ENCODE measurements at regions not wholly inside any gene's neighbourhood (a gene's known extent, or its start where the extent isn't known, plus 50 kb on each side); places are given as distances from the start of the nearest gene placed in this dataset.
A peak's percentile ranks its signal among the peaks of the same experiment; 100 is the strongest.

DNA sequence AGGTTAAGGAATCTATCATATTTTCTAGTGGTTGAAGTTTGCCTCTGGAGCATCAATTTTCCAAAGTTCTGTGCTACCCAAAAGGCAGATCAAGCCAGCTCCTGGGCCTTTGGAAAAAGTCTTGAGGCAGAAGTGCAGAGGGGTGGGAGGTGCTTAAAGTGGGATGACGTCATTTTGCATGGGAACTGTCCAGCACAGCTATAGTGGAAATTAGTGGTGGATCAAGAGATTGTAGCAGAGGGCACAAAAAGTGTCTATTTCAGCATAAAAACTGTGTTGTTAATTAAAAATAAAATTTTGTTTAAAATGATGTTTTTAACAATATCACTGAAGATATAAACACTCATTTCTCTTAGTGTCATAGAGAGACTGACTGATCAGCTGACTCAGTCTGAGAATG is 221.9 kb downstream of the LRRN1 start:
- Histone ChIP-seq H3K4me3 (no peak overlapping the region), H3K4me1 (no peaks in the 10 kb centered on the region), H3K27ac (no peak overlapping the region), H3K4me2 (no peak overlapping the region), H3K9me3 (no peaks in the 10 kb centered on the region)
- ChIA-PET POLR2A (no interaction called here), CTCF (no interaction called here)
- ATAC-seq (no peak), DNase-seq (ENCODE audit: low read depth in 1 of 2, low spot score in 1 of 2) (no peak), FAIRE-seq (no peak)
- TF ChIP-seq MAFK (IDR thresholded peaks at IDR 0.05; ENCODE audit: partially characterized antibody) (peak; percentile 11), ZC3H11A (IDR thresholded peaks at IDR 0.05) (no peak), SMC3 (IDR thresholded peaks at IDR 0.05) (no peak)
- TF ChIP-seq, protein P1, sequence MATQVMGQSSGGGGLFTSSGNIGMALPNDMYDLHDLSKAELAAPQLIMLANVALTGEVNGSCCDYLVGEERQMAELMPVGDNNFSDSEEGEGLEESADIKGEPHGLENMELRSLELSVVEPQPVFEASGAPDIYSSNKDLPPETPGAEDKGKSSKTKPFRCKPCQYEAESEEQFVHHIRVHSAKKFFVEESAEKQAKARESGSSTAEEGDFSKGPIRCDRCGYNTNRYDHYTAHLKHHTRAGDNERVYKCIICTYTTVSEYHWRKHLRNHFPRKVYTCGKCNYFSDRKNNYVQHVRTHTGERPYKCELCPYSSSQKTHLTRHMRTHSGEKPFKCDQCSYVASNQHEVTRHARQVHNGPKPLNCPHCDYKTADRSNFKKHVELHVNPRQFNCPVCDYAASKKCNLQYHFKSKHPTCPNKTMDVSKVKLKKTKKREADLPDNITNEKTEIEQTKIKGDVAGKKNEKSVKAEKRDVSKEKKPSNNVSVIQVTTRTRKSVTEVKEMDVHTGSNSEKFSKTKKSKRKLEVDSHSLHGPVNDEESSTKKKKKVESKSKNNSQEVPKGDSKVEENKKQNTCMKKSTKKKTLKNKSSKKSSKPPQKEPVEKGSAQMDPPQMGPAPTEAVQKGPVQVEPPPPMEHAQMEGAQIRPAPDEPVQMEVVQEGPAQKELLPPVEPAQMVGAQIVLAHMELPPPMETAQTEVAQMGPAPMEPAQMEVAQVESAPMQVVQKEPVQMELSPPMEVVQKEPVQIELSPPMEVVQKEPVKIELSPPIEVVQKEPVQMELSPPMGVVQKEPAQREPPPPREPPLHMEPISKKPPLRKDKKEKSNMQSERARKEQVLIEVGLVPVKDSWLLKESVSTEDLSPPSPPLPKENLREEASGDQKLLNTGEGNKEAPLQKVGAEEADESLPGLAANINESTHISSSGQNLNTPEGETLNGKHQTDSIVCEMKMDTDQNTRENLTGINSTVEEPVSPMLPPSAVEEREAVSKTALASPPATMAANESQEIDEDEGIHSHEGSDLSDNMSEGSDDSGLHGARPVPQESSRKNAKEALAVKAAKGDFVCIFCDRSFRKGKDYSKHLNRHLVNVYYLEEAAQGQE (IDR thresholded peaks at IDR 0.05), result peak; percentile 54; the same call in 1 of the 2 replicates
- 0% methylated on average over 1 of the region's 1 CpG for WGBS (ENCODE audit: missing lambda C conversion rate)

DNA sequence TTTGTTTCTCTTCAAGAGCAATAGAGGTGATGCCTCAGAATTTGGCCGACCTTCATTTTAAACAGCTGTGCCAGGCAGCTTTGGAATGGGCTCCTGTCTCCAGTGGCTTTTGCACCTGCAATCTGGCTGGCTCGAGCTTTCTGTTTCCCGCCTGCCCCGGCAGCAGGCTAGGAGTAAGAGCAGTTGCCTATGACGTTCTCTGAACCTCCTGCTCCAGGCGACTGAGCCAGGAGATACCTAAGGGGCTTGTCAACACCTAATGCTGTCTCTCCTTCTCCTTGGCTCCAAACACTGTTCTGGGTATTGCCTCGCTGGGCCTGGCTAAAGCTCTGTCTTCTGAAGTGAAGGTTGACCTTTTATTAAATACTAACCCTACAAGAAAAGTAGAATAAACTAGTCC is 229.9 kb downstream of the LRRN1 start:
- no peak for ATAC-seq
- 4% methylated on average over 7 of the region's 7 CpGs for WGBS (ENCODE audit: missing lambda C conversion rate)
- TF ChIP-seq TFCP2L1 (CRISPR knock-in tag; IDR thresholded peaks at IDR 0.05), result no peak
- TF ChIP-seq, protein P2, sequence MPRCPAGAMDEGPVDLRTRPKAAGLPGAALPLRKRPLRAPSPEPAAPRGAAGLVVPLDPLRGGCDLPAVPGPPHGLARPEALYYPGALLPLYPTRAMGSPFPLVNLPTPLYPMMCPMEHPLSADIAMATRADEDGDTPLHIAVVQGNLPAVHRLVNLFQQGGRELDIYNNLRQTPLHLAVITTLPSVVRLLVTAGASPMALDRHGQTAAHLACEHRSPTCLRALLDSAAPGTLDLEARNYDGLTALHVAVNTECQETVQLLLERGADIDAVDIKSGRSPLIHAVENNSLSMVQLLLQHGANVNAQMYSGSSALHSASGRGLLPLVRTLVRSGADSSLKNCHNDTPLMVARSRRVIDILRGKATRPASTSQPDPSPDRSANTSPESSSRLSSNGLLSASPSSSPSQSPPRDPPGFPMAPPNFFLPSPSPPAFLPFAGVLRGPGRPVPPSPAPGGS (IDR thresholded peaks at IDR 0.05), result no peak
- FAIRE-seq, result no peak
- CTCF ChIA-PET, result no interaction called here
- POLR2A ChIA-PET, result no interaction called here
- Histone ChIP-seq H3K27ac (no peak overlapping the region), H3K4me1 (no peaks in the 10 kb centered on the region), H3K4me2 (no peak overlapping the region), H3K9me3 (no peaks in the 10 kb centered on the region), H3K4me3 (no peak overlapping the region)
- DNase-seq (ENCODE audit: low read depth in 1 of 2, low spot score in 1 of 2), result no peak

DNA sequence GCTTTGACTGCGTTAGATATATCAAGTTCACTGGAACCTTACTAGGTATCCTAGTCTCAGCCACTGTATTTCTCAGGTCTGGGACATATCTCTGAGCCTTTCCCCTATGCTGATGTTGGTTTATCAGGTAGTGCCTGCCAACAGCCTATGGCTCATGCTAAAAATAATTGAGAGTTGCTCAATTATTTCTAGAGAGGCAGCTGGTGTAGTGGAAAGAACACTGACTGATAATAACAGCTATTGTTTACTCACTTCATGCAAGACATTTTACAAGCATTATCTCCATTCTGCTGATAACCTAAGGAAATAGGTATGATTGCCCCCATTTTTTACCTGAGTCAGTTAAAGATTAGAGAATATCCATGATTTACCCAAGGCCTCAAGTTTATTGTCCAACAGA is 231.4 kb downstream of the LRRN1 start:
- FAIRE-seq, result no peak
- ATAC-seq, result no peak
- no peaks in the 10 kb centered on the region for H3K4me1 ChIP-seq
- H3K27ac ChIP-seq, result no peak overlapping the region
- no peak overlapping the region for H3K4me2 ChIP-seq
- WGBS (ENCODE audit: missing lambda C conversion rate), result 42% methylated on average over 1 of the region's 1 CpG
- ChIA-PET POLR2A (no interaction called here), CTCF (no interaction called here)
- H3K9me3 ChIP-seq, result no peaks in the 10 kb centered on the region
- TF ChIP-seq PHF8 (IDR thresholded peaks at IDR 0.05; ENCODE audit: borderline replicate concordance, low read depth) (no peak), MAZ (IDR thresholded peaks at IDR 0.05; ENCODE audit: borderline replicate concordance, low read depth, low read length) (no peak), ZC3H11A (IDR thresholded peaks at IDR 0.05) (no peak), FOSL2 (IDR thresholded peaks at IDR 0.05) (no peak), FOSL2 (CRISPR knock-in tag; IDR thresholded peaks at IDR 0.05) (no peak)
- TF ChIP-seq, protein P3, sequence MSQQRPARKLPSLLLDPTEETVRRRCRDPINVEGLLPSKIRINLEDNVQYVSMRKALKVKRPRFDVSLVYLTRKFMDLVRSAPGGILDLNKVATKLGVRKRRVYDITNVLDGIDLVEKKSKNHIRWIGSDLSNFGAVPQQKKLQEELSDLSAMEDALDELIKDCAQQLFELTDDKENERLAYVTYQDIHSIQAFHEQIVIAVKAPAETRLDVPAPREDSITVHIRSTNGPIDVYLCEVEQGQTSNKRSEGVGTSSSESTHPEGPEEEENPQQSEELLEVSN (IDR thresholded peaks at IDR 0.05; ENCODE audit: borderline replicate concordance, low read depth), result no peak
- no peak overlapping the region for H3K4me3 ChIP-seq
- DNase-seq (ENCODE audit: low read depth in 1 of 2, low spot score in 1 of 2), result no peak

DNA sequence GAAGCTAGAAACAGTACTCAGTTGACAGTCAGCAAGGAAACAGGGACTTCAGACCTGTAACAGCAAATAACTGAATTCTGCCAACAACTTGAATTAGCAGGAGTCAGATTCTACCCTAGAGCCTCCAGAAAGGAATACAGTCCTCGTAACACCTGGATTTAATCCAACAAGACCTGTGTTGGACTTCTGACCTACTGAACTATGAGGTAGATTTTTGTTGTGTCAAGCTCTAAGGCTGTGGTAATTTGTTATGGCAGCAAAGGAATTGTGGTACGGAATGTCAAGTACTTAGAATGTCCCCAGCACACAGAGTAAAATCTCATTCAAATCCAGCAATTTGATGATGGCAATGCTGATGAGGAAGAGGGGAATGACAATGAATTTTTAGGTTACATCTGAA is 234.1 kb downstream of the LRRN1 start:
- DNase-seq (ENCODE audit: low read depth in 1 of 2, low spot score in 1 of 2) (no peak), ATAC-seq (no peak), FAIRE-seq (no peak)
- H3K4me1 ChIP-seq, result no peaks in the 10 kb centered on the region
- ChIA-PET CTCF (no interaction called here), POLR2A (no interaction called here)
- no peak overlapping the region for H3K4me2 ChIP-seq
- 4% methylated on average over 2 of the region's 2 CpGs for WGBS (ENCODE audit: missing lambda C conversion rate)
- no peak overlapping the region for H3K4me3 ChIP-seq
- no peaks in the 10 kb centered on the region for H3K9me3 ChIP-seq
- H3K27ac ChIP-seq, result no peak overlapping the region
- TF ChIP-seq EHMT2 (IDR thresholded peaks at IDR 0.05; ENCODE audit: low read depth) (no peak), MAFK (IDR thresholded peaks at IDR 0.05; ENCODE audit: partially characterized antibody) (no peak), HOXB5 (CRISPR knock-in tag; IDR thresholded peaks at IDR 0.05) (no peak), FOSB (CRISPR knock-in tag; IDR thresholded peaks at IDR 0.05) (no peak), PHF8 (IDR thresholded peaks at IDR 0.05; ENCODE audit: borderline replicate concordance, low read depth) (no peak), CEBPB (IDR thresholded peaks at IDR 0.05) (no peak), NPAS2 (CRISPR knock-in tag; IDR thresholded peaks at IDR 0.05; ENCODE audit: borderline replicate concordance) (no peak), ZNF302 (CRISPR knock-in tag; IDR thresholded peaks at IDR 0.05) (no peak), ZSCAN20 (CRISPR knock-in tag; IDR thresholded peaks at IDR 0.05) (no peak), MYC (IDR thresholded peaks at IDR 0.05; ENCODE audit: borderline replicate concordance, low read length) (no peak), CHD2 (IDR thresholded peaks at IDR 0.05; ENCODE audit: low read length, partially characterized antibody) (no peak), EP300 (IDR thresholded peaks at IDR 0.05) (no peak)
- TF ChIP-seq, protein P4, sequence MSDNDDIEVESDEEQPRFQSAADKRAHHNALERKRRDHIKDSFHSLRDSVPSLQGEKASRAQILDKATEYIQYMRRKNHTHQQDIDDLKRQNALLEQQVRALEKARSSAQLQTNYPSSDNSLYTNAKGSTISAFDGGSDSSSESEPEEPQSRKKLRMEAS (IDR thresholded peaks at IDR 0.05), result no peak
- TF ChIP-seq, protein P1 (IDR thresholded peaks at IDR 0.05), result no peak

Data from A549 (cell line).